ENCODE measurements at regions not wholly inside any gene's neighbourhood (a gene's known extent, or its start where the extent isn't known, plus 50 kb on each side); places are given as distances from the start of the nearest gene placed in this dataset.

- TF ChIP-seq CTCF (IDR thresholded peaks at IDR 0.05) (no peak), ZFX (IDR thresholded peaks at IDR 0.05; ENCODE audit: borderline replicate concordance) (no peak)
- no peak overlapping the region for H3K27ac ChIP-seq
Observed at GRCh38 chr18:64799376-64799775, 650.5 kb upstream of the LINC00305 start.

DNA sequence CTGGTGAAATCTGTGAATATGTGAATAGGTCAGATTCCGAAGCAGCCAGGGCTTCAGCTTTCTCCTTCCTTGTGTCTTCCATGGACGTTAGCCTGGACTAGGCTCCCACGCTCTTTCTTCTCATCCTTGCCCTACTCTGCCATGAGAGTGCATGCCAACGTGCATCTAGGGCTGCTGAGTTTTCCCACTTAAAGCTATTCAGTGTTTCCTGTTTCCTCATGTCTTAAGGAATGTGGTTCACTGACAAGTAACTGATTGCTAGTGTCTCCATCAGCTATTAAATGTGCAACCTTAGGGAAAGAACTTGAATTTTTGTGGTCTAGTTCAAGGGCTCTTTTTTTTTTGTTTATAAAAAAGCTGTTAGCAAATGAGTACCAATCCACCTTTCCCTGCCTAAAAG, 642.3 kb upstream of the LINC00305 start:
- H3K27ac ChIP-seq, result no peak overlapping the region
- TF ChIP-seq CTCF (IDR thresholded peaks at IDR 0.05) (no peak), ZFX (IDR thresholded peaks at IDR 0.05; ENCODE audit: borderline replicate concordance) (no peak)

GRCh38 chr18:64785686-64786085, 636.8 kb upstream of the LINC00305 start:
- no peak for TF ChIP-seq CTCF (IDR thresholded peaks at IDR 0.05)
- no peak for TF ChIP-seq ZFX (IDR thresholded peaks at IDR 0.05; ENCODE audit: borderline replicate concordance)
- H3K27ac ChIP-seq, result no peak overlapping the region

DNA sequence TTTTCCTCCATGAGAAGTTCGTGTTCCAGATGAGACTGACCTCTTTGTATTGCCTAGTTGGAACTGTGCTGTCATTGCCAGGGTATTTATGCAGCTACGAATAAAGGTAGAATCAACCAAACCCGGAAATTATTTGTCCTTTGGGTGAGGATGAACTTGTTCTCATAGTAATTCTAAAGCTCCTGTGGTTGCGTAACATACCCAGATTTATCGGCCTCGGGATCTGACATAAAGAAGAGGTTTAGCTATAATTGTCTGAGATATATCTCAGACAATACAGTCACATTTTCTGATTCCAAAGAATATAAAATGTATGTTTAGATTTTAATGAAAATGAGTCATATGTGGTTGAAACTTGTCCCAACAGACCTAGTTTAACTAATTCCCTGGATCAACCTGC, 628.7 kb upstream of the LINC00305 start:
- H3K27ac ChIP-seq, result no peak overlapping the region
- no peak for TF ChIP-seq ZFX (IDR thresholded peaks at IDR 0.05; ENCODE audit: borderline replicate concordance)
- TF ChIP-seq CTCF (IDR thresholded peaks at IDR 0.05), result no peak

- no peak overlapping the region for H3K27ac ChIP-seq
- no peak for TF ChIP-seq CTCF (IDR thresholded peaks at IDR 0.05)
- no peak for TF ChIP-seq ZFX (IDR thresholded peaks at IDR 0.05; ENCODE audit: borderline replicate concordance)
Observed at GRCh38 chr18:64765908-64766307, 617.0 kb upstream of the LINC00305 start.

DNA sequence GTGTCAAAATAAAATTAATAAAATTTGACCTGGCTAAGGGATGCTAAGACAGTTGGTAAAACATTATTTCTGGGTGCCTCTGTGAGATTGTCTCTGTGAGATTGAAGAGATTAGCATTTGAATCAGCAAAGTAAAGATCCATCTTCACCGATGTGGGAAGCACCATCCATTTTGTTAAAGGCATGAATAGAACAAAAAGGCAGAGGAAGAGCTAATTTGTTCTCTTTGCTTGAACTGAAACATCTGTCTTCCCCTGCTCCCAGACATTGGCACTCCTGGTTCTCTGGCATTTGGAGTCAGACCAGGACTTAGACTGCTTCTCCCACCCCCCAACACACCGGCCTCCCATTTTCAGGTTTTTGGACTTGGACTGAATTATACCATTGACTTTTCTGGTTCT, 603.8 kb upstream of the LINC00305 start:
- no peak for TF ChIP-seq CTCF (IDR thresholded peaks at IDR 0.05)
- TF ChIP-seq ZFX (IDR thresholded peaks at IDR 0.05; ENCODE audit: borderline replicate concordance), result no peak
- no peak overlapping the region for H3K27ac ChIP-seq

- no peak overlapping the region for H3K27ac ChIP-seq
- TF ChIP-seq ZFX (IDR thresholded peaks at IDR 0.05; ENCODE audit: borderline replicate concordance) (no peak), CTCF (IDR thresholded peaks at IDR 0.05) (no peak)
Observed at GRCh38 chr18:64749884-64750283, 601.0 kb upstream of the LINC00305 start.

Measured in 22Rv1 (cell line).